NB4 (cell line): ENCODE measurements at regions not wholly inside any gene's neighbourhood (a gene's known extent, or its start where the extent isn't known, plus 50 kb on each side); places are given as distances from the start of the nearest gene placed in this dataset.

Experiments
- DNase-seq: peaks from one replicate; pipeline ENCODE4 v3.0.0; 2010; ENCODE audit warnings: low read depth
- H3K4me3 ChIP-seq: one replicate; pipeline ENCODE4 v1.5.1; 2011; ENCODE audit warnings: mild to moderate bottlenecking, low read depth, low read length, moderate library complexity
- CTCF ChIP-seq: IDR thresholded peaks from one replicate; pipeline ENCODE4 v1.5.1; 2012; ENCODE audit warnings: low read depth, low read length
- MAX ChIP-seq: IDR thresholded peaks from 2 replicates; pipeline ENCODE4 v1.6.1; 2011; ENCODE audit warnings: low read depth, low read length
- MYC ChIP-seq: IDR thresholded peaks from 2 replicates; pipeline ENCODE4 v1.6.1; 2011; ENCODE audit warnings: low read depth, low read length
- POLR2A ChIP-seq: IDR thresholded peaks from 2 replicates; pipeline ENCODE4 v1.6.1; 2011; ENCODE audit warnings: mild to moderate bottlenecking; ENCODE audit not compliant: insufficient read length; ENCODE audit errors: extremely low read depth

DNA sequence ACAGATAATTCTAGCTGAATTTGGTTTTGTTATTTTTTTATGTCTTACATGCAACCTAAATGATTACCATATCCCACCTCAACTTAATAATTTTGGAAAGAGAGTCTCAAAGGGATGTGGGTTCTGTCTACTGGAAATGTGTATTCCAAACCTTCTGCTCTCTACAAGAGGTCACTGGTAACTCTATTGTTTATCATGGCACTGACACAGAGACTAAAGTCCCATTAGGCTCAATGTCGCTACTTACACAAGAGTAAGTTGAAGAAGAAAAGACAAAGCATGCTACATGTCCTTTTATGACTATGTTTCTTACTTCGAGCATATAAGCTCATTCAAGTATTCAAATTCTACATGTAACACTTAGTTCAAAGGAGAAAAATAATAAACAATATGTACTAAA is 460.3 kb upstream of the EPHA6 start:
- no peak overlapping the region for H3K4me3 ChIP-seq
- TF ChIP-seq POLR2A (no peak), CTCF (no peak), MYC (no peak), MAX (no peak)
- no peak for DNase-seq

DNA sequence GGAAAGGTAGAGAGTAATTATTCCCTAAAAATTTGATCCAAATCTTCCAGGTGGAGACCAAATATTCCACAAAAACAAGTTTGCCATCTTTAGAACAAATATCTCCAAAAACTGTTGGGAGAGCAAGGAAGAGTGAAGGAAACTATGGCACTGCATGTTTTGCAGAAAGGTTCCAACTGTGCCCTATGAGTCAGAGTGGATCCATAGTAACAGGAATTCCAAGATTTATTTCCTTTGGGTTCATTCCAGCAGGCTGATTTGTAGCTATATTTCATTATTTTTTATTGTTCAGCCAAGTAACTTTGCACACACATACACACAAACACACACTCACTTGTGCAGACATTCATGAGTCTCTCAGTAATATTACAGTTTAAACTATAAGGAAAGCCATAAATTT is 459.7 kb upstream of the EPHA6 start:
- no peak for DNase-seq
- no peak overlapping the region for H3K4me3 ChIP-seq
- no peak for TF ChIP-seq POLR2A
- TF ChIP-seq MYC: no peak

GRCh38 chr3:96361241-96361640 is 453.2 kb upstream of the EPHA6 start:
- no peak for DNase-seq
- no peak for TF ChIP-seq MAX
- no peak overlapping the region for H3K4me3 ChIP-seq

- no peak for TF ChIP-seq POLR2A
- no peak for TF ChIP-seq MAX
- no peak for TF ChIP-seq CTCF
- TF ChIP-seq MYC: no peak
- no peak overlapping the region for H3K4me3 ChIP-seq
- DNase-seq: no peak
These were observed 443.8 kb upstream of the EPHA6 start for GRCh38 chr3:96370637-96371036.

- no peak for DNase-seq
- H3K4me3 ChIP-seq: no peak overlapping the region
- no peak for TF ChIP-seq MAX
- TF ChIP-seq POLR2A: no peak
- no peak for TF ChIP-seq CTCF
- no peak for TF ChIP-seq MYC
These were observed 404.2 kb upstream of the EPHA6 start for GRCh38 chr3:96410006-96410730.

- H3K4me3 ChIP-seq: no peak overlapping the region
- TF ChIP-seq MYC (no peak), MAX (no peak), POLR2A (no peak), CTCF (no peak)
- DNase-seq: no peak
These were observed 397.7 kb upstream of the EPHA6 start for GRCh38 chr3:96416549-96417255.
